ENCODE measurements at regions not wholly inside any gene's neighbourhood (a gene's known extent, or its start where the extent isn't known, plus 50 kb on each side); places are given as distances from the start of the nearest gene placed in this dataset.

GRCh38 chr6:156250593-156250992, 526.6 kb upstream of the ARID1B start:
- no peak for DNase-seq (ENCODE audit: low read depth)
- no peak for TF ChIP-seq CTCF (IDR thresholded peaks at IDR 0.05; ENCODE audit: control insufficient read depth, extremely low read depth, insufficient read depth)
- H3K4me3 ChIP-seq (ENCODE audit: low read depth, low read length) = no peak overlapping the region

DNA sequence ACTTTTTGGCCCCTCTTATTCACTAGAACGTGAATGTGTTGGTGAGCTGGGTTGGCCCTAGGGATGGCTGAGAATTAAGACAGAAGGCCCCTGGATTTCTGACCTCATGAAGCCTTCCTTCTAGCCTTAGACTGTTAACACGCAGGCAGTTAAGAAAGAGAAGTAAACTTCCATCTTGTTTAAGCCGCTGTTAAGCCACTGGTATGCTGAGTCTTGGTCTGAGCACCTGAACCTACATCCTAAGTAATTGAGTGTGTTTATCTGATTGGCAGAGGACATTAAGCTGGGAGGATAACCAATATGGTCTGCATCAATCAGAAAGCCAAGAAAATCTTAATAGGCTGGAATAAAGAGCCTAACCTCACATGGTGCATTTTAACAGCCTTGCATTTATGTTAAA, 535.0 kb upstream of the ARID1B start:
- DNase-seq (ENCODE audit: low read depth) = peak; percentile 23
- H3K4me3 ChIP-seq (ENCODE audit: low read depth, low read length) = no peak overlapping the region
- no peak for TF ChIP-seq CTCF (IDR thresholded peaks at IDR 0.05; ENCODE audit: control insufficient read depth, extremely low read depth, insufficient read depth)

GRCh38 chr6:156231026-156231765, 546.0 kb upstream of the ARID1B start:
- no peak overlapping the region for H3K4me3 ChIP-seq (ENCODE audit: low read depth, low read length)
- no peak for DNase-seq (ENCODE audit: low read depth)
- no peak for TF ChIP-seq CTCF (IDR thresholded peaks at IDR 0.05; ENCODE audit: control insufficient read depth, extremely low read depth, insufficient read depth)

GRCh38 chr6:156219973-156220372, 557.2 kb upstream of the ARID1B start:
- H3K4me3 ChIP-seq (ENCODE audit: low read depth, low read length) = no peak overlapping the region
- no peak for DNase-seq (ENCODE audit: low read depth)
- TF ChIP-seq CTCF (IDR thresholded peaks at IDR 0.05; ENCODE audit: control insufficient read depth, extremely low read depth, insufficient read depth) = no peak

DNA sequence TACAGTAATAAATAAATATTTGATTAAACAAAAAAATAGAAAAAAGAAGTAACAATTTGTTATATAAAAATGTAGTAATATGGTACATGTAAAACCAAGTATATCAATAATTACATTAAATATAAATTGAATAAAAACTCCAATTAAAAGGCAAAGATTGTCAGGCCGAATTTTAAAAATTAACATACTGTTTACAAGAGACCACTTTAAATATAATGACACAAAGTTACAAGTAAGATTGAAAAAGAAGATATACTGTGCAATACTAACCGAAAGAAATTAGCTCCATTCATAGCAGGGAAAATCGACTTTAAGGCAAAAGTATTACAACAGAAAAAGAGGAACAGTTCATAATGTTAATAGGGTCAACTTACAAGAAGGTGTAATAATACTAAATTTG, 571.5 kb upstream of the ARID1B start:
- DNase-seq (ENCODE audit: low read depth) = no peak
- TF ChIP-seq CTCF (IDR thresholded peaks at IDR 0.05; ENCODE audit: control insufficient read depth, extremely low read depth, insufficient read depth) = no peak
- H3K4me3 ChIP-seq (ENCODE audit: low read depth, low read length) = no peak overlapping the region

- H3K4me3 ChIP-seq (ENCODE audit: low read depth, low read length) = no peak overlapping the region
- TF ChIP-seq CTCF (IDR thresholded peaks at IDR 0.05; ENCODE audit: control insufficient read depth, extremely low read depth, insufficient read depth) = no peak
- DNase-seq (ENCODE audit: low read depth) = peak; percentile 32
Measured at GRCh38 chr6:156199182-156199581, 578.0 kb upstream of the ARID1B start.

GRCh38 chr6:156197513-156197912, 579.7 kb upstream of the ARID1B start:
- no peak for TF ChIP-seq CTCF (IDR thresholded peaks at IDR 0.05; ENCODE audit: control insufficient read depth, extremely low read depth, insufficient read depth)
- DNase-seq (ENCODE audit: low read depth) = no peak
- no peak overlapping the region for H3K4me3 ChIP-seq (ENCODE audit: low read depth, low read length)

All from LNCaP clone FGC (cell line).